ENCODE measurements at regions not wholly inside any gene's neighbourhood (a gene's known extent, or its start where the extent isn't known, plus 50 kb on each side); places are given as distances from the start of the nearest gene placed in this dataset.

- TF ChIP-seq CTCF (IDR thresholded peaks at IDR 0.05), result no peak
- no peak for DNase-seq
- no peaks in the 10 kb centered on the region for H3K36me3 ChIP-seq
- no peak overlapping the region for H3K27ac ChIP-seq
- H3K9me3 ChIP-seq, result no peaks in the 10 kb centered on the region
- H3K4me3 ChIP-seq, result no peak overlapping the region
- intact Hi-C loops (cut with DNase I; ENCODE audit: low total_unique reads), result no loop called here
- H3K27me3 ChIP-seq, result no peaks in the 10 kb centered on the region
- H3K4me1 ChIP-seq, result peaks cover 4 to 94% (median 37%) of the 10 kb centered on the region in 4 donors
Observed at GRCh38 chr6:144345451-144345850, 60.3 kb downstream of the UTRN start.

GRCh38 chr6:144346719-144347447, 61.7 kb downstream of the UTRN start:
- H3K4me3 ChIP-seq, result no peak overlapping the region
- no peak for TF ChIP-seq CTCF (IDR thresholded peaks at IDR 0.05)
- H3K27ac ChIP-seq, result no peak overlapping the region
- H3K36me3 ChIP-seq, result no peaks in the 10 kb centered on the region
- peaks cover 4 to 93% (median 33%) of the 10 kb centered on the region in 4 donors for H3K4me1 ChIP-seq
- DNase-seq, result no peak
- H3K27me3 ChIP-seq, result no peaks in the 10 kb centered on the region
- intact Hi-C loops (cut with DNase I; ENCODE audit: low total_unique reads), result no loop called here
- no peaks in the 10 kb centered on the region for H3K9me3 ChIP-seq

- Histone ChIP-seq H3K27ac (no peak overlapping the region), H3K9me3 (no peaks in the 10 kb centered on the region), H3K36me3 (no peaks in the 10 kb centered on the region), H3K4me3 (no peak overlapping the region), H3K27me3 (no peaks in the 10 kb centered on the region), H3K4me1 (peaks cover 4 to 93% (median 33%) of the 10 kb centered on the region in 4 donors)
- intact Hi-C loops (cut with DNase I; ENCODE audit: low total_unique reads), result no loop called here
- no peak for TF ChIP-seq CTCF (IDR thresholded peaks at IDR 0.05)
- DNase-seq, result no peak
Observed at GRCh38 chr6:144347448-144347759, 62.3 kb downstream of the UTRN start.

- no peak overlapping the region for H3K27ac ChIP-seq
Observed at GRCh38 chr6:144347933-144348332, 62.8 kb downstream of the UTRN start.

GRCh38 chr6:144349690-144350527, 64.8 kb downstream of the UTRN start:
- Histone ChIP-seq H3K36me3 (no peaks in the 10 kb centered on the region), H3K4me1 (peaks cover 0 to 76% (median 23%) of the 10 kb centered on the region in 4 donors), H3K27ac (no peak overlapping the region), H3K27me3 (no peaks in the 10 kb centered on the region), H3K9me3 (no peaks in the 10 kb centered on the region), H3K4me3 (no peak overlapping the region)
- TF ChIP-seq CTCF (IDR thresholded peaks at IDR 0.05), result no peak
- intact Hi-C loops (cut with DNase I; ENCODE audit: low total_unique reads), result no loop called here
- no peak for DNase-seq

More at GRCh38 chr6:144347933-144348332, 62.8 kb downstream of the UTRN start:
- intact Hi-C loops (cut with DNase I; ENCODE audit: low total_unique reads), result no loop called here
- Histone ChIP-seq H3K4me1 (peaks cover 4 to 93% (median 34%) of the 10 kb centered on the region in 4 donors), H3K27me3 (no peaks in the 10 kb centered on the region), H3K9me3 (no peaks in the 10 kb centered on the region), H3K36me3 (no peaks in the 10 kb centered on the region), H3K4me3 (no peak overlapping the region)
- DNase-seq, result no peak
- TF ChIP-seq CTCF (IDR thresholded peaks at IDR 0.05), result no peak

Measured in tibial artery (tissue), 4 donors.